Activated CD8-positive, alpha-beta T cell treated with anti-CD3 and anti-CD28 coated beads for 36 hours (primary cell): ENCODE measurements at regions not wholly inside any gene's neighbourhood (a gene's known extent, or its start where the extent isn't known, plus 50 kb on each side); places are given as distances from the start of the nearest gene placed in this dataset.
"Not testable (repeated sequence)": the region's sequence is repeated elsewhere in the genome, so short reads cannot be mapped to it uniquely, and the experiment has no call there.

Experiments used
- ATAC-seq: fragments of 200-7000 bp; cut with Tn5 transposase; one replicate; pipeline ENCODE4 v1.10.0; 2021; ENCODE audit warnings: mild to moderate bottlenecking, moderate library complexity
- CTCF ChIA-PET: fragments of 350-600 bp; sonication (Branson Sonifier 250); formaldehyde crosslinking; loops from one replicate; lab custom pipeline; 2021; ENCODE audit warnings: antibody characterized with exemption; lab: Charles Lee
- POLR2A ChIA-PET: fragments of 350-600 bp; sonication (Branson Sonifier 250); formaldehyde crosslinking; loops from one replicate; lab custom pipeline; 2021; ENCODE audit warnings: antibody characterized with exemption; lab: Charles Lee
- DNase-seq: peaks from one replicate; pipeline ENCODE4 v3.0.0-alpha.2; 2020
- H3K27ac Mint-ChIP-seq: one replicate; pipeline ENCODE4 v1.8.0; 2021; ENCODE audit warnings: mild to moderate bottlenecking, mixed read lengths
- H3K27me3 Mint-ChIP-seq: one replicate; pipeline ENCODE4 v1.8.0; 2021; ENCODE audit warnings: mixed read lengths
- H3K36me3 Mint-ChIP-seq: one replicate; pipeline ENCODE4 v1.8.0; 2021; ENCODE audit warnings: low read depth, mixed read lengths
- H3K4me1 Mint-ChIP-seq: one replicate; pipeline ENCODE4 v1.8.0; 2021; ENCODE audit warnings: low read depth, mixed read lengths
- H3K4me3 Mint-ChIP-seq: one replicate; pipeline ENCODE4 v1.8.0; 2021; ENCODE audit warnings: mild to moderate bottlenecking, moderate library complexity, mixed read lengths
- H3K9me3 Mint-ChIP-seq: one replicate; pipeline ENCODE4 v1.8.0; 2021; ENCODE audit warnings: mixed read lengths
- intact Hi-C: fragments of 100-400 bp; cut with micrococcal nuclease; formaldehyde crosslinking; loops from one replicate; pipeline ENCODE4 v1.10.0; 2022
- TF ChIP-seq, protein P1 (sequence below): fragments of 200-600 bp; IDR thresholded peaks from one replicate; pipeline ENCODE4 v1.8.0; 2022; ENCODE audit warnings: antibody characterized with exemption, mild to moderate bottlenecking

DNA sequence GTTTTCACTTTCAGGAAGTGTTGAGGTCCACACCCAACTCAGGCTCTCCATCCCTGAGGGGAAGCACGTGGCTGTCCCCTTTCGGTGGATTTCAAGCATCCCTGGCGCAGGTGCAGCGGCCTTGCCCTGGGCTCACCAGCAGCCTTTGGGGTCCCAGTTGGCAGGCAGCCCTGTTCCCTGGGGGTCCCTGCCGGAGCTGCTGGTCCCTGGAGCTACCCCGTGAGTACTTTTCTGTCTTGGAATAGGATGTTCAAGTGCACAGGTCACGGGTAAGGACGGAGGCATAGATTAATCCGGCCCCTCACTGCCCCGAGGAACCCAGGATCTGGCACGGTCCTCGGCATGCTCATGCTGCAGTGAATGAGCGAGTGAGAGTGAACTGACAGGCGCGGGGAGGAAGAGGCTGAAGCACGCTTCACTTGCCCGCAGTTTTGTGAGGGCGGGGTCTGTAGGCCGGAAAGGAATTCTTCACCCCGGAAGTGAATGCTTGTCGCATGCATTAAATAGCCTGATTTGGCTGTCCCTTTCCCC lies 117.2 kb upstream of the FAT1 start:
- POLR2A ChIA-PET, result no interaction called here
- CTCF ChIA-PET, result no interaction called here
- no peak for ATAC-seq

DNA sequence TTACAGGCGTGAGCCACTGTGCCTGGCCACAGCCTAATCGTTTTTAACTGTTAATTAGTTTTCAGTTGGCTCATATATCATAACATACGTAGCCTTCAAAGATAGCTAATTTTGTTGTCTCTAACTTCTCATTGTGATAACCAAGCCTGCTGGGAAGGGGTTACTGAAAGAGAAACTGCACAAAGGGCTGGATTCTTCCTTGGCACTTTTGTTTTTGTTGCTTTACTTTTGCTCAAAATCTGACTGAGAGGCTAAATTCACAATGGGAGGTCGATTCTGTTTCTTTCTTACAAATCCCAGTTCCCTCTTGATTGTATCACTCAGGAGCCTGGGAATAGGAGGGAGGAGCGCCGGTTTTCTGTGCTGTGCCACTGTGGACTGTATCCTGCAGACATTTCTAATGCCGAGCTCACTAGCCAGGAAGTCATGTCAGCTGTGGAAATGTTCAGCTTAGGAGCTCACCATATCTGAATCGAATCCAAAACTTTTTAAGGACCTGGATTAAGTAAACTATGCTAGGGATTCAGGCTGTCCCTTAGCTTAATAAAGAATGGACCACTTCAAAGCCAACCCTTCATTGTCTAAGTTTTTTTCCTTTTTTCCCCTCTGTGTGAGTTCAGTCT lies 120.5 kb upstream of the FAT1 start:
- H3K27me3 Mint-ChIP-seq, result no peaks in the 10 kb centered on the region
- no peak overlapping the region for H3K4me3 Mint-ChIP-seq
- no peaks in the 10 kb centered on the region for H3K4me1 Mint-ChIP-seq
- intact Hi-C loops, result no loop called here
- TF ChIP-seq, protein P1, sequence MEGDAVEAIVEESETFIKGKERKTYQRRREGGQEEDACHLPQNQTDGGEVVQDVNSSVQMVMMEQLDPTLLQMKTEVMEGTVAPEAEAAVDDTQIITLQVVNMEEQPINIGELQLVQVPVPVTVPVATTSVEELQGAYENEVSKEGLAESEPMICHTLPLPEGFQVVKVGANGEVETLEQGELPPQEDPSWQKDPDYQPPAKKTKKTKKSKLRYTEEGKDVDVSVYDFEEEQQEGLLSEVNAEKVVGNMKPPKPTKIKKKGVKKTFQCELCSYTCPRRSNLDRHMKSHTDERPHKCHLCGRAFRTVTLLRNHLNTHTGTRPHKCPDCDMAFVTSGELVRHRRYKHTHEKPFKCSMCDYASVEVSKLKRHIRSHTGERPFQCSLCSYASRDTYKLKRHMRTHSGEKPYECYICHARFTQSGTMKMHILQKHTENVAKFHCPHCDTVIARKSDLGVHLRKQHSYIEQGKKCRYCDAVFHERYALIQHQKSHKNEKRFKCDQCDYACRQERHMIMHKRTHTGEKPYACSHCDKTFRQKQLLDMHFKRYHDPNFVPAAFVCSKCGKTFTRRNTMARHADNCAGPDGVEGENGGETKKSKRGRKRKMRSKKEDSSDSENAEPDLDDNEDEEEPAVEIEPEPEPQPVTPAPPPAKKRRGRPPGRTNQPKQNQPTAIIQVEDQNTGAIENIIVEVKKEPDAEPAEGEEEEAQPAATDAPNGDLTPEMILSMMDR, result no peak
- peaks cover 5% of the 10 kb centered on the region for H3K9me3 Mint-ChIP-seq
- ATAC-seq, result no peak
- POLR2A ChIA-PET, result no interaction called here
- CTCF ChIA-PET, result no interaction called here
- no peaks in the 10 kb centered on the region for H3K36me3 Mint-ChIP-seq
- no peak for DNase-seq
- no peak overlapping the region for H3K27ac Mint-ChIP-seq

More for the DNA sequence above, 117.2 kb upstream of the FAT1 start:
- intact Hi-C loops, result no loop called here
- no peak overlapping the region for H3K4me3 Mint-ChIP-seq
- TF ChIP-seq, protein P1, result no peak
- DNase-seq, result no peak
- no peak overlapping the region for H3K27ac Mint-ChIP-seq
- H3K36me3 Mint-ChIP-seq, result no peaks in the 10 kb centered on the region
- H3K27me3 Mint-ChIP-seq, result no peaks in the 10 kb centered on the region
- H3K9me3 Mint-ChIP-seq, result peaks cover 5% of the 10 kb centered on the region
- no peaks in the 10 kb centered on the region for H3K4me1 Mint-ChIP-seq

GRCh38 chr4:186845137-186845842 lies 121.6 kb upstream of the FAT1 start:
- no peaks in the 10 kb centered on the region for H3K4me1 Mint-ChIP-seq
- DNase-seq, result no peak
- H3K9me3 Mint-ChIP-seq, result peaks cover 5% of the 10 kb centered on the region
- no peak for ATAC-seq
- H3K27me3 Mint-ChIP-seq, result no peaks in the 10 kb centered on the region
- intact Hi-C loops, result no loop called here
- TF ChIP-seq, protein P1, result no peak
- no peaks in the 10 kb centered on the region for H3K36me3 Mint-ChIP-seq
- ChIA-PET CTCF (no interaction called here), POLR2A (no interaction called here)
- no peak overlapping the region for H3K4me3 Mint-ChIP-seq
- H3K27ac Mint-ChIP-seq, result no peak overlapping the region

DNA sequence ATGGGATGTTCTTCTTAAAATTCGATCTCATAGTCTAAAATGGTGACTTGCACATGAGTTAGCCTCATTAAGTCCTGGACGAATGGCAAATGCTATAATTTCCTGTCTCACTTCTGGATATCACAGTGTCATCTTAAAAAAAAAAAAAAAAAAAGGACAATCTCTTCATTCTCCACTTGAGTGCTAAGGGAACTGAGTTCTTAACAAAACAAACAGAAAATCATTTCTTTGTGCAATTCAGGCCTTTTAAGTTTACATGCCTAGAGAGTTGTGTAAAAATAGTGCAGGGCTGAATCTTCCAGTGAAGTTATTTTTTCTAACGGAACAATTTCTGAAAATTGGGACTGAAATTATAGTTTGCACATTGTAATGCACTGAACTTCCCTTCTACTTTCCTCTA lies 122.8 kb upstream of the FAT1 start:
- Mint-ChIP-seq H3K27ac (no peak overlapping the region), H3K27me3 (no peaks in the 10 kb centered on the region), H3K36me3 (no peaks in the 10 kb centered on the region), H3K4me3 (no peak overlapping the region), H3K9me3 (peaks cover 7% of the 10 kb centered on the region), H3K4me1 (no peaks in the 10 kb centered on the region)
- ChIA-PET CTCF (no interaction called here), POLR2A (no interaction called here)
- no peak for DNase-seq
- TF ChIP-seq, protein P1, result no peak
- no peak for ATAC-seq
- intact Hi-C loops, result no loop called here

DNA sequence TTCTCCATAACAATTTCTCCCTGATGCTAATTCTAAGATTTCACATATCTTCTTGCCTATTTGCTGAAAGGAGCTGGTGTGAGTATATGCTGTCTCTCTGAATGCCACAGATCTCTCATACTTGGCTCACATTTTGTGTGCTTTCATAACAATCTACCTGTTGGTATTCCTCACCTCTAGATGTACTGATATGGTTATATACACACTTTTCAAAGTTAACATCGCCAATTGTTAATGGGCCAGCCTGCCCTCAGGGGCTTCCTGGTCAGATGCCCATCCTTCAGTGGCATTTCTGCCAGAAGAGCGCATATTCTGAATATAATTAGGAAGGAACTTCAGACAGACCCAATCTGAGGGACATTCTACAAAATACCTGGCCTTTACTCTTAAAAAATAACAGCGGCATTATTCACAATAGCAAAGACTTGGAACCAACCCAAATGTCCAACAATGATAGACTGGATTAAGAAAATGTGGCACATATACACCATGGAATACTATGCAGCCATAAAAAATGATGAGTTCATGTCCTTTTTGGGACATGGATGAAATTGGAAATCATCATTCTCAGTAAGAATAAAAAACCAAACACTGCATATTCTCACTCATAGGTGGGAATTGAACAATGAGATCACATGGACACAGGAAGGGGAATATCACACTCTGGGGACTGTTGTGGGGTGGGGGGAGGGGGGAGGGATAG lies 123.9 kb upstream of the FAT1 start:
- CTCF ChIA-PET, H3K36me3 Mint-ChIP-seq, intact Hi-C loops, H3K9me3 Mint-ChIP-seq, ATAC-seq, DNase-seq, H3K27ac Mint-ChIP-seq, POLR2A ChIA-PET, H3K27me3 Mint-ChIP-seq, H3K4me3 Mint-ChIP-seq, H3K4me1 Mint-ChIP-seq: not testable (repeated sequence)
